ENCODE measurements at regions not wholly inside any gene's neighbourhood (a gene's known extent, or its start where the extent isn't known, plus 50 kb on each side); places are given as distances from the start of the nearest gene placed in this dataset.

DNA sequence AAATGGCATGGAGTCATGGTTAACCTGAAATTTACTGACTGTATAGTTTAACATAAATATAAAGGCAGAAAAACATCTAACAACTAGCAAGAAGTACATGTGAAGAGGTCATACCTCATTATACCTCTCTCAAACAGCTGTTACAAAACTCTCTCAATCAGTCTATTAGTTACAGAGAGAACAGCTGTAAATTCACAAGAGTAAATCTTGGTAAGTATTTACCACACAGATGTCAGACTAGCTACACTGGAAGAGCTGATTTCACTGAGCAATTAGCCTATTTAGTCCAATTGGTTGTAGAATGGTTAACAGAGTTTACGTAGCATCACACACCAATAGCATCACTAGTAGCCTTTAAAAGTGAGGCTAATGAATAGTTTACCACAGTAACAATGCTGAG lies 463.4 kb upstream of the USP15 start:
- no peak overlapping the region for H3K27ac ChIP-seq
- TF ChIP-seq, protein P1, sequence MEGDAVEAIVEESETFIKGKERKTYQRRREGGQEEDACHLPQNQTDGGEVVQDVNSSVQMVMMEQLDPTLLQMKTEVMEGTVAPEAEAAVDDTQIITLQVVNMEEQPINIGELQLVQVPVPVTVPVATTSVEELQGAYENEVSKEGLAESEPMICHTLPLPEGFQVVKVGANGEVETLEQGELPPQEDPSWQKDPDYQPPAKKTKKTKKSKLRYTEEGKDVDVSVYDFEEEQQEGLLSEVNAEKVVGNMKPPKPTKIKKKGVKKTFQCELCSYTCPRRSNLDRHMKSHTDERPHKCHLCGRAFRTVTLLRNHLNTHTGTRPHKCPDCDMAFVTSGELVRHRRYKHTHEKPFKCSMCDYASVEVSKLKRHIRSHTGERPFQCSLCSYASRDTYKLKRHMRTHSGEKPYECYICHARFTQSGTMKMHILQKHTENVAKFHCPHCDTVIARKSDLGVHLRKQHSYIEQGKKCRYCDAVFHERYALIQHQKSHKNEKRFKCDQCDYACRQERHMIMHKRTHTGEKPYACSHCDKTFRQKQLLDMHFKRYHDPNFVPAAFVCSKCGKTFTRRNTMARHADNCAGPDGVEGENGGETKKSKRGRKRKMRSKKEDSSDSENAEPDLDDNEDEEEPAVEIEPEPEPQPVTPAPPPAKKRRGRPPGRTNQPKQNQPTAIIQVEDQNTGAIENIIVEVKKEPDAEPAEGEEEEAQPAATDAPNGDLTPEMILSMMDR (conservative IDR thresholded peaks at IDR 0.05), result no peak
- no peak for TF ChIP-seq ZFX (IDR thresholded peaks at IDR 0.05)

DNA sequence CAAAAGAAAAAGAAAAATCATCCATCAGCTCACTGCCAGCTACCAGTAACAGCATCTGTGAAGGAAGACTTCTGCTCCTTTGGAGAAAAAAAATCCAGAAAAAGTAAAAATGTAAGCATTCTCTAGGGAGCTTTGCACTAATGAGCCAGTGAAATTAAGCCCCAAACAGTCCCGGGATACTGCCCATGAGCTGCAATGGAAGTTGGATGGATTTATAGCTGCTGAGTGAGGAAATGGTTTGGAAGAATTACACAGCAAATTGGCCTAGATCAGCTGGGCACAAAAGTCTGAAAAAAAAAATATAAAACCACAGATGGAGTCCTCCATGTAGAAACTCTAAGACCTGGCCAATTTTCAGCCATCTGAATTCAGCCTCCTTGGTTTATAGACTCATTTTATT lies 462.9 kb upstream of the USP15 start:
- TF ChIP-seq, protein P1 (conservative IDR thresholded peaks at IDR 0.05), result no peak
- no peak for TF ChIP-seq ZFX (IDR thresholded peaks at IDR 0.05)
- H3K27ac ChIP-seq, result no peak overlapping the region

DNA sequence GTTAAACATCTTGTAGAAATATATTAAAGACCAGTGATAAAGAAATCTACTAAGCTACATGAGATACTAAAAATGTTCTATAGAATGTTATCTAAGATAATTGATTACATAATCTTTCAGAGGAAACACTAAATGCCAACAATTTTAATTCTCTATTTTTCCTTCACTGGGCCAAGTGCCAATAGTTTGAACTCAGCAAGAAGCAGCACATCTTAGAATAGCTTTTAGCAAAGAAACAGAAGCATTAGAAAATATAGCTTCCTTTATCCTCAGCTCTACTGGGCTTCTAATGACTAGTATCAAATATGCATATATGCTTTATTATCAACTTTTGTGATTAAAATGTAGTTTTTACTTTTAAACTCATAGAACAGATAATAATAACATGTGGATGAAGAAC lies 461.4 kb upstream of the USP15 start:
- no peak overlapping the region for H3K27ac ChIP-seq
- TF ChIP-seq, protein P1 (conservative IDR thresholded peaks at IDR 0.05), result no peak
- no peak for TF ChIP-seq ZFX (IDR thresholded peaks at IDR 0.05)

GRCh38 chr12:61804301-61804700 lies 455.9 kb upstream of the USP15 start:
- no peak for TF ChIP-seq ZFX (IDR thresholded peaks at IDR 0.05)
- TF ChIP-seq, protein P1 (conservative IDR thresholded peaks at IDR 0.05), result no peak
- H3K27ac ChIP-seq, result no peak overlapping the region

- H3K27ac ChIP-seq, result no peak overlapping the region
- TF ChIP-seq, protein P1 (conservative IDR thresholded peaks at IDR 0.05), result no peak
- no peak for TF ChIP-seq ZFX (IDR thresholded peaks at IDR 0.05)
Observed at GRCh38 chr12:61808856-61809255, 451.3 kb upstream of the USP15 start.

- TF ChIP-seq, protein P1 (conservative IDR thresholded peaks at IDR 0.05), result no peak
- no peak for TF ChIP-seq ZFX (IDR thresholded peaks at IDR 0.05)
- H3K27ac ChIP-seq, result no peak overlapping the region
Observed at GRCh38 chr12:61810486-61810885, 449.7 kb upstream of the USP15 start.

GRCh38 chr12:61821381-61821780 lies 438.8 kb upstream of the USP15 start:
- no peak overlapping the region for H3K27ac ChIP-seq
- no peak for TF ChIP-seq ZFX (IDR thresholded peaks at IDR 0.05)
- TF ChIP-seq, protein P1 (conservative IDR thresholded peaks at IDR 0.05), result no peak
